ENCODE measurements at regions not wholly inside any gene's neighbourhood (a gene's known extent, or its start where the extent isn't known, plus 50 kb on each side); places are given as distances from the start of the nearest gene placed in this dataset.

GRCh38 chr5:74093561-74093960 lies 467.6 kb downstream of the ARHGEF28 start:
- TF ChIP-seq POLR2AphosphoS5 (IDR thresholded peaks at IDR 0.05) (no peak), TAF1 (IDR thresholded peaks at IDR 0.05; ENCODE audit: low read depth) (no peak), EZH2 (IDR thresholded peaks at IDR 0.05; ENCODE audit: borderline replicate concordance, insufficient read depth, low read length, poor library complexity, severe bottlenecking) (no peak), RAD21 (conservative IDR thresholded peaks at IDR 0.05) (no peak), EP300 (conservative IDR thresholded peaks at IDR 0.05; ENCODE audit: poor library complexity, severe bottlenecking) (no peak)
- TF ChIP-seq, protein P1, sequence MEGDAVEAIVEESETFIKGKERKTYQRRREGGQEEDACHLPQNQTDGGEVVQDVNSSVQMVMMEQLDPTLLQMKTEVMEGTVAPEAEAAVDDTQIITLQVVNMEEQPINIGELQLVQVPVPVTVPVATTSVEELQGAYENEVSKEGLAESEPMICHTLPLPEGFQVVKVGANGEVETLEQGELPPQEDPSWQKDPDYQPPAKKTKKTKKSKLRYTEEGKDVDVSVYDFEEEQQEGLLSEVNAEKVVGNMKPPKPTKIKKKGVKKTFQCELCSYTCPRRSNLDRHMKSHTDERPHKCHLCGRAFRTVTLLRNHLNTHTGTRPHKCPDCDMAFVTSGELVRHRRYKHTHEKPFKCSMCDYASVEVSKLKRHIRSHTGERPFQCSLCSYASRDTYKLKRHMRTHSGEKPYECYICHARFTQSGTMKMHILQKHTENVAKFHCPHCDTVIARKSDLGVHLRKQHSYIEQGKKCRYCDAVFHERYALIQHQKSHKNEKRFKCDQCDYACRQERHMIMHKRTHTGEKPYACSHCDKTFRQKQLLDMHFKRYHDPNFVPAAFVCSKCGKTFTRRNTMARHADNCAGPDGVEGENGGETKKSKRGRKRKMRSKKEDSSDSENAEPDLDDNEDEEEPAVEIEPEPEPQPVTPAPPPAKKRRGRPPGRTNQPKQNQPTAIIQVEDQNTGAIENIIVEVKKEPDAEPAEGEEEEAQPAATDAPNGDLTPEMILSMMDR (IDR thresholded peaks at IDR 0.05; ENCODE audit: poor library complexity, severe bottlenecking), result no peak
